ENCODE measurements at regions not wholly inside any gene's neighbourhood (a gene's known extent, or its start where the extent isn't known, plus 50 kb on each side); places are given as distances from the start of the nearest gene placed in this dataset.
"Not testable (repeated sequence)": the region's sequence is repeated elsewhere in the genome, so short reads cannot be mapped to it uniquely, and the experiment has no call there.

DNA sequence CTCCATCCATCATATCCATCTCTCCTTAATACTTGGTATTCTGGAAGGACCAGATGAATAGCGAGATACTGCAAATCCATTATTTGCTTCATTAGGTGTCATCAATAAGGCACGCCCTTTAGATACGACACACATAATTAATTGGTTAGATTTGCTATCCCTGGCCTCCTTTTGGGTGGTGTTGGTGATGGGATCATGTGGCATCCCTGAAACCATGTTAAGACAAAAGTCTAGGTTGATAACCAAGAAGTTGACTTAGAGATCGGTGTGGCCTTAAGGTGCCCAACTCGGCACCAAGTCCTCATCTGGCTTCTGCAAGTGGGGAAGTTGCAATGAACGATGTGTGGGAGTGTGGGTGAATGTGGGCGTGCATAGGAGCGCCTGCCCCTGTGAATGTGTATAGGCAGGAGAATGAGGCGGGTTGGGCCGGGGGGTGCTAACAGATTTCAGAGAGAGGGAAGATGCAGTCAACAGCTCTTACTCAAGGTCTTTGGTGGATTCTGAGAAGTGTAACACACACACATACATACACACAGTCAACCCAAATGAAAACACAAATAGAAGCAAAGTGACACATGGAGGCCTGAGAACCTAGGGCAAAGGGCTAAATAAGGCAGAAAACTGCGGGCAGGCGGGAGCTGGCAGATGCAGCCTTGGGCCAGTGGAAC, 415.7 kb upstream of the ESRRG start:
- DNase-seq (ENCODE audit: low read depth, low spot score) = no peak

DNA sequence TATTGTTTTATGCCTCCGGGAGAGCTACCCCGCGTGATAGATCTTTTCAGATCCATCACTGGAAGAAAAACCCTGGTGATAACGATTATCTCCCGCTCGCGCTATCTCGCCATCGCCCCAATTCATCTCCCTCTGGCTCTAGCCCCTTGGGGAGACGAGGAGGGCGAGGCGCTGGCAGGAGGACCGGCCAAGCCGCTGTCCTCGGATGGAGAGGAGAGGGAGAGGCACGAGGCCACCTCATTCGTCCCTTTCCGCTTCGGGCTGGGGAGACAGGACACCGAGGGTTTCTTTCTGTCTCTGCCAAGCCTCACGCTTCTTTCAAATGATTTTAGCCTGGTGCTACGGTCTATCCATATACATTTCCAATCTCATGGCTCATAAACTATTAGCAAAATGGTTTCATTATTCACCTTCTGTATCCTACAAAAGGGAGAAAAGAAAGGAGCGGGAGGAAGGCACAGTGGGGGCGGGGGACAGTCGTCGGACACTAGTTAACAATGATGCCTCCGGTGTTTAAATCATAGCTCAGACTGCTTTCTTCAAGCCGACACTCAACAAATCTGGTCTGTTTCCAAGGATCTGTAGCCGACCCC, 415.0 kb upstream of the ESRRG start:
- no peak for DNase-seq (ENCODE audit: low read depth, low spot score)

DNA sequence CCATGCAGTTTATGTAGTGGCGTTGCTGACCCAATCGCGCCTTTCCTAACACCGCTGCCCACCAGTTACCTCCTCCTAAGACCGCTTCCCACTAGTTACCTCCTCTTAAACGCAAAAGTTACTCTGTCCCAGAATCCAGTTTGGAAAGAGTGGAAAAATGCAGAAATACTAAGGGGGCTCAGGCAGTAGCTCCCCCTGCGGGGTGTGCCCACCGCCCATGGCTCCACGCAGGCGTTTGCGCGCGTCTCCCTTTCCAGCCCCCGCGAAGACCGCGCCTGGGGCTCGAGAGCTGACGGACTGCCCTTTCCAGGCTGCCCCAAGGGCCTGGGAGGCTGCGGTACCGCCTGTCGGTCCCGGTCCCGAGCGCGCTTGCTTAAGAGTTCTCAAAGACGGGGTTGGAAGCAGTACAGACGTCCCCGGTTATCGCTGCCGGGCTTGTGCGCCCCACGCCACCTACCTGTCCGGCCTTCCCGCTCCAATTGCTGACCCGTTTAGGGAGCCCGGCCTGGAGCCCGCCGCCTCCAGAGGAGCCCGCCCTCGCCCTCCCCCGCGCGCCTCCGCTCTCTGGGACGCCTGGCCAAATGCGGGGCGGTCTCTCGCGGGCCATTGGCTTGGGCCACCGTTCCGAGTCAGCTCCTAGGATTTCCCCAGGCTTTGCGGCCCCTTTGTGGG, 414.1 kb upstream of the ESRRG start:
- no peak for DNase-seq (ENCODE audit: low read depth, low spot score)

DNA sequence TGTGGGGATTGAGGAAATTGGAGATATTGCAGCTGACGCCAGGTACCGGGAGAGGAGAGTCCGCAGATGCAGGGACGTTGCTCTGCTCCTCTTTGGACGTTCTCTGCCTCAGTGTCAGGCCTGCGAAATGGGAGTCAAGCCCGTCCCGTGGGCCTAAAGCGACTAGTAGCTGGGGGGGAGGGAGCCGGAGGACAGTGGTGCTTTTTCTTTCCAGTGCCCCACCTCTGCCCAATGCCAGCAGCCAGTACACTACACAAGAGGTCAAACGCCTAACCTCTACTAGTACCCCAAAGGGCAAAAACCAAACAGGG, 413.6 kb upstream of the ESRRG start:
- no peak for DNase-seq (ENCODE audit: low read depth, low spot score)

DNA sequence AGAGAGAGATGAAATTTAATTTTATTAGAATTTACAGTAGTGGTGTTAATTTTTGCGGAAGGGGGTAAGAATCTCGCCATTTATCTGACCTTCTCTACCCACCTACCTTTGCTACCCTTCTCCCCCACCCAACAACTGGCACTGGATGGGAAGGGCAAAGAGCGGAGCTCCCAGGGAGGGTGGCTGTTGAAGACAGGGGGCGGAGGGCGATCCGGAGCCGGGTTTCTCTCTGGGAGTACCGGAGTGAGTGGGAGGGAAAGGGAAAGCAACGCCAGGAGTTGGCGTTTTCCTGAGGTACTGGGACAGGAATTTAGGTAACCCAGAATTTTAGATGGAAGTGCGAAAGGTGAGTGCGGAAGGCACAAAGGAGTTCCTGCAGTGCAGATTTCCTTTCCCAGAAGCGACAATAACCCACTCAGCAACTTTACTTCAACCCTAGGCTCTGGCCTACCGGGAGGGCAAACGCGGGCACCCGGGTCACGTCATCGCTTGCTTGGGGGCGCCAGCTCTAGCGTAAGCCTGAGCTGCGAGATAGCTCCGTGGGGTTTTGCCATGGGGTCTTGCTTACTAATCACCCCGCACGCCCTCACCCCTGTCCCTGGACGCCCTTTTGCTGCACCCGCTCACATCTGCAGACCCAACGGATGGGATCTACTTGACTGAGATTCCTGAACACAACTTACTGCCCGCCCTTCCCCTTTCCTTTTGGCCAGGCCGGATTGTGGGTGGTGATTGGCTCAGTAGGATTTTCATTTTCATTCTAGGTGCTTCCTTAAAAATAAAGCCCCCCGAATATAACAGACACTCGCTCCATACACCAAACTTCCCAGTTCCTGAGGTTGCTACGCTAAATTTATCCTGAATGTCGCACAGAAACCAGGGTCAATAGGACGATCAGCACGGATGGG, 413.0 kb upstream of the ESRRG start:
- no peak for DNase-seq (ENCODE audit: low read depth, low spot score)

DNA sequence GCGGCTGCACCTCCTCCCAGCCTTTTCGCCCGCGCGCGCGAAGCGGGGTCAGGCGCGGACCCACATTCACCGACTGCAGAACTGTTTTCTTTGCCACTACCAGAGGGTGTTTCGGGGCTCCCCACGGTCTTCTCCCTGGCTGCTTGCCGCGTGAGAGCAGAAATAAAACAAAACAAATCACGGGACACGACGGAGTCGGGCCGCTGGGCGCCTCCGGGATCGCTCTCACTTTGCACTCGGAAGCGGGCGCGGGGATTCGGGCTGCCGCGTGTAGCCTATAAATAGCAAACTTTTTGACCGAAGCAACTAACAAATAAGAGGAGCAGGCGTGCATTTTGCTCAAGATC, 412.3 kb upstream of the ESRRG start:
- no peak for DNase-seq (ENCODE audit: low read depth, low spot score)

DNA sequence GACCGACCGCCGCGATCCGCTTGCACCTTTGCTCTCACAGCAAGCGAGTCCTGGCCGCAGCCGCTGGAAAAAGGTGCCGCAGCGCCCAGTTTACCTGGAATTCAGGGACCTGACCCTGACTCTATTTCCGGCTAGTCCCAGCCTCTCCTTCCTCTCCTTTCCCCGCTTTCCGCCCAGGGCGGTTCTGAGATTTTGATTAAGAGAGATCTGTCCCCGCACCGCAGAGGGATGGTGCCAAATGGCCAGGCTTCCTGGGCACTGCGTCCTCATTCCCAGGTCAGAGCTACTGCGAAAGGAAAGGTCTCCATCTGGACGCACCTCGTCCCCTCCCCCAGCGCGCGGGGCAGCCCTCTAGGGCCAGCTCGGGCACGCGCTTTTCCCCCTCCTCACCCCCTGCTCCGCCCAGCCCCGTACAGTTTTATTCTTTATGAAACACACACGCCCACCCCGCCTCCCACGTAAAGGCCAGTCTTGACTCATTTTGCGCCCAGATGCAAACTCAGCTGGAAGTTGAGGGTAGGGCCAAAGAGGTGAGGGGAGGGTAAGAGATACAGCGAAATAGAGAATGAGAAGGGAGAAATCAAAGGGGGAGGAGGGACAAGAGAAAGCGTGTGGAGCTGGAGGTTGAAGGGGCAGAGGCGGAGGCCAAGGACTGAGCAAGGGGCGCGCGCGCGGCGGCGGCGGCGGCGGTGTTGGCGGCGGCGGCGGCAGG, 411.8 kb upstream of the ESRRG start:
- DNase-seq (ENCODE audit: low read depth, low spot score) = no peak

DNA sequence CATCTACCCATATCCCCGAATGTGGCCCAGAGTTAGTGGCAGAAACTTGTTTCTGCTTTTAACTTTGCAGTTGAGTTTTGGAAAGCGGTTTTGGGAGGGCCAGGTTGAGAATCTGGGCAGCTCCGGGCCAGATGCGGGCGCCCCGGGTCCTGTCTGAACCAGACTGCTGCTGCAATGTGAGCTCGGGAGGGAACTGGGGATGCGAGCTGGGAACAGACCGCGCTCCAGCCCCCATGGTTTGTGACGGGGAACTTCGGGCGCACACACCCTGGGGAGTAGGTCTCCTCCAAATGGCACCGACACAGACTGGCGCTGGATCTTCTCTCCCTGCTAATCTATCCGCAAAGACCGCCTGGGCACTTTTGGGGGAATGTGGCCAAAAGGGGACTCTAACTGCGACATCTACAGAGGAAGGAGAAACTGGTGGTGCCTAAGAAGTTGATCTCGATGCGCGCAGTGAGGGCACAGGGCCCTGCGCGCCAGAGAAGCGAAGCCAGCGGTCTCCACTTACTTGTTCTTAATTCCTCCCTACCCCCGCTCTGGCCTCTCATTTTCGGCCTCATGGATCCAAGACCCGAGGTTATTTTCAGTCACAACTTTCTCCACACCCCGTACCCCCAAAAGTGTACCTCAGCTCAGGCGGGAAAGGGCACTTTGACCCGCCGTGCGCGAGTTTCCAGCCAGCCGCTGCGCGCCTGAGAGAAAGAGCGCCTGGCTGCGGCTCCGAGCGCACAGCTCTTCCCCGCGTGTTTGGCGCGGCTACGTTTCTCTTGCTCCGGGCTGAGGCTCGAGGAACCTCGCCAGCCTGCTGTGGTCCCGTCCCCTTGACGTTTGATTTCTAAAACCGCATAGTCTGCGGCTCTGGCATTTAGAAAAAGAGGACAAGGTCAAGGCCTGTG, 411.0 kb upstream of the ESRRG start:
- DNase-seq (ENCODE audit: low read depth, low spot score) = no peak

DNA sequence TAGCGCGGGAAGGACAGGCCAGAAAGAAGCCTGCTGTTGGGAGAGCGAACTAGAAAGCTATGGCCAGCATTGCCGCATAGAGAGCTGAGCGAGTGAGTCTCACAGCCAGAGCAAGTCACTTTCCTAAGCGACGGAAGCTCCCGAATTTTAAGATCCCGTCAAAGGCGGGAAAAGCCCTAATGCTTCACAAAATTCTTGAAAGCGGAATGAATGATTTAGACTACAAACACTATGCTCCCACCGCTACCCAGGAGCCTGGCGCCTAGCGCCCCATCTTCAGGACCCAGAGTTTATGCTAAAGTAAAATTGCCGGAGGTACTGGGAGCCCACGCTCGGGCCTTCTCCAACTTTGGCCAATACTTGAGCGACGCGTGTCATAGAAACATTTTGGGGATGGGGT, 409.9 kb upstream of the ESRRG start:
- no peak for DNase-seq (ENCODE audit: low read depth, low spot score)

DNA sequence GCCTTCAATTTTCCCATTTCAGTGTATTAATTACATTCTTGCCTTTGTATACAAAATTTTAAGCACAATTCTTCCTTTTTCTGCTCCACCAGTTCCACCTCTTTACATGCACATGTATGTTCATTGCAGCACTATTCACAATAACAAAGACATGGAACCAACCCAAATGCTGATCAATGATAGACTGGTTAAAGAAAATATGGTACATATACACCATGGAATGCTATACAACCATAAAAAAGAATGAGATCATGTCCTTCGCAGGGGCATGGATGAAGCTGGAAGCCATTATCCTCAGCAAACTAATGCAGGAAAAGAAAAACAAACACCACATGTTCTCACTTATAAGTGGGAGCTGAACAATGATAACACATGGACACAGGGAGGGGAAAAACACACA, 400.1 kb upstream of the ESRRG start:
- not testable (repeated sequence) for DNase-seq (ENCODE audit: low read depth, low spot score)

DNA sequence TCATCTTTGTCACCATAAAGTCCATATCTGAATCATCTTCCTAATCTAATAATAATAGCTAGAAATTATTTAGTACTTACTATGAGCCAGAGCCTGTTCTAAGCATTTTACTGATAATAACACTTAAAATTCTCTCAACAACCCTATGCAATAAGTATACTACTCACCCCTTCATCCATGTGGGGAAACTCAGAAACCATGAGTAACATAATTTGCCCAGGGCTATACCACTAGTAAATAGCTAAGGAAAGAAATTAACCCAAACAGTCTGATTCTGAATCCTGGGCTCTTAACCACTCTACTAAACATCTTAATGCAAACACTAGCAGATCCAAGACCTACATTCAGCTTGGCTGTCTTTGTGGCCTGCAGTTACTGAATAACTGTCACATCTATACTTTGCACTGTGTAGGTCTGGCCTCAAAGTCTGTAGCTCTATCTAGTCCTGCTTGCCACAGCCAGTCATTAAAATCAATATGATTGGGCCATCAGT, 394.8 kb upstream of the ESRRG start:
- no peak for DNase-seq (ENCODE audit: low read depth, low spot score)

DNA sequence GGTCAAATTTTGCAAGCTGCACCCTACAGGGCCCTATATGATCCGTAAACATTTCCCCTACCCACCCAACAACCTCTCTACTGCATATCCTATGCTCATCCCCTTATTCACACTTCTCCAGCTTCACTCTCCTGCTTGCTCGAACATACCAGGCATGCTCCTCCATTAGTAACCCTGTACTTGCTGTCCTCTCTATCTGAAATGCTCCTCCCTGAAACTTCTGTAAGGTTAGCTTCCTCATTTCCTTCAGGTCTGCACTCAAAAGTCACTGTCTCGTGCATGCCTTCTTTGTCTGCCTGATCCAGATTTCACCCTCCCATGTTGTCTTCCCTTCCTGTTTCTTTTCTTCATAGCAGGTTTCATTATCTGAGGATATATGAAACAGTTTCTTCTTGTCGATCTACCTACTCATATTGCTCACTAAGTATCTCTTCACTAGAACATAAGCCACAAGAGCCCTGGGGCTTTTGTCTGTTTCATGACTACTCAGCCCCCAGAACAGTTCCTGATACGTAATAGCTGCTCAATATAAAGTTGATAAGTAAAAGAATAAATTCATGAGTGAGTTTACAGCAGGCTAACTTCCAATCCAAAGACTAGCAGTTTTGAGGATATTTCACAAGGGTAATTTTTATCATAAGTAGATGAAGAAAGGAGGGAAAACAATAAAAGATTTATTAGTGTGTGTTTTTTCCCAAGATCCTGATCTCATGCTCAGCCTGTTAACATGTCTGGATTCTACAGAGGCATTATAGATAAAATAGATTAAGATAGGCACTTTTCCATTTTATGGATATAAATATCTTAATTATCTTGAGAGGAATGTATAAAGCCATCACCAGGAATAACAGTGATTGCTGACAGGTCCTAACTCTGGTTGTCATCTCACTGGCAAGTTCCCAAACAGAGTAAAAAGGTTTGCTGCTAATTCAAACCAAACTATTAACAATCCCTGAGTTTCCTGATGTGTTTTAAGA, 392.5 kb upstream of the ESRRG start:
- no peak for DNase-seq (ENCODE audit: low read depth, low spot score)

DNA sequence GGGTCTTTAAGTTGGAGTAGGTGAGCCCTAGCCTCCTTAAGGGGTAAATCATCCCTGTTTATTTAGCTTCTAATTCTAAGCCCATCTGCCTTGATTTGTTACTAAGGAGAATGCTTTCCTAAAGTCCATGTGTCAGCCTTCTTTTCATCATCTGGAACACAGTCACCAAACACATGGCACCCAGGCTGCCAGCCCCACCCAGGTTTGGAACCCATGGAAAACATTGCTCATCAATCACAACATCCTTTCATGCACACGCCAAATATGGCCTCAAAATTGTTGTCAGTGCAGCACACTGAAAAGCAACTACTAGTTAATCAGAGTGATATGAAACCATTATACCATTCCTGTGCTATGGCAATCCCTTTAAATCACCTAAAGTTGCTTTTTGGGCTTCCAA, 386.7 kb upstream of the ESRRG start:
- DNase-seq (ENCODE audit: low read depth, low spot score) = no peak

DNA sequence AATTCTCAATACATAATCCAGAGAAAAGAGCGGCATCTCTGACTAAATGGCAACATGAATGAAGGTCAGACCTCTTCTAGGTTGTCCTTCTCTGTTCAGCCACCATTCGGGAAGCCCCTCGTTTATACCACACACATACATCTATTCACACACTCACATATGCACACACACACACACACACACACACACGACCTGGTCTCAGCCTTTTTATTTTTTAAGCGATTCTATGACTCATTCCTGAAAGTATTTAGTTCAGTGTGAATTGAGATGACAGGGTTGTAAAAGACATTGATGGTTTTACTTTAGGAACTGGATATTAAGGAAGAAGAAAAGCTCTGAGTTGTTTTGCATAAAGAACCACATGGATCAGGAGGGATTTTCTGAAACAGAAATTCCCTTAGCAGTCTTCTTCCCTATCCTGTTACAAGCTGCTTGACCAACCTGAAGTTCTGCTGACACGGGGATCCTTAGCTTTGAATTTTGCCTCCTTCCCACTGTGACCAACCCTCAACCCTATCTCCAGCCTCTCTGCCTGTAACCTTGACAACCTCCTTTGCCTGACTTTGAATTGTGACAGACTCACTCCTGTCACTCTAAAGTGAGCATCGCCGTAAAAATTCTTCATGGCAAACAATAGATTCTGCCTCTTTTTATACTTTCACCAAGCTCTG, 383.1 kb upstream of the ESRRG start:
- no peak for DNase-seq (ENCODE audit: low read depth, low spot score)

DNA sequence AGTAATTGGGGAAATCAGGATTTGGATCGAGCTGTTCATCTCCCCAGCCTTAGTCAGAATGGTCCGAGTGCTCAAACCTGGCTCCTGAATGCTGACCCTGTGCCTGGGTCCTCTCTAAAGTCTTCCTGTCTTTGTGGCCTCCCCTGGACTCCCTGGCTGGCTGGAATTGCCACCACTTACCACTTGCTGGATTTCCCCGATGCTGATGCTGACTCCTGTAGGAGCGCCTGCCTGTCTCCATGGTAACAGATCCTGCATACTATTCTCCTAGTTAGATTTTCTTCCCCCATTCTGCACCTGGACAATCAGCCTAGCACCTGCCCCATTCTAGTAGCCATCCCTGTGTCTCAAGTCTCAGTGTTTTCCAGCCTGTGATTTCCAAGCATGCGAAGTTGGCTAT, 382.2 kb upstream of the ESRRG start:
- no peak for DNase-seq (ENCODE audit: low read depth, low spot score)

DNA sequence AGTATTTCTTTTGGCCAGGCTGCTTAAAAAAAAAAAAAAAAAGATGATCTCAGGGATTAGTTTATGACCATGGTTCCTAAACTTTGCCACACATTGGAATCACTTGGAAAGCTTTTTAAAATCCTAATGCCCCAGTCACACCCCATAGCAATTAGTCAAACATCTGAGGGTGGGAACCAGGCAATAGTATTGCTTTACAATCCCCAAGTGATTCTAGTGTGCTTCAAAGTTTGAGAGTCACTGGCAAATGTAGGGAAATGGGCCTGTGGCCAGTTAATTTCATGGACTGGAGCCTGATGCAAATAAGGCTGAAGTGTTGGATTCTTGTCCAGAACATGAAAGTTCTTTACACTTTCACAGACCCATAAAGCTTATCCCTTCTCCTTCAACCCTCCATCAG, 374.6 kb upstream of the ESRRG start:
- no peak for DNase-seq (ENCODE audit: low read depth, low spot score)

DNA sequence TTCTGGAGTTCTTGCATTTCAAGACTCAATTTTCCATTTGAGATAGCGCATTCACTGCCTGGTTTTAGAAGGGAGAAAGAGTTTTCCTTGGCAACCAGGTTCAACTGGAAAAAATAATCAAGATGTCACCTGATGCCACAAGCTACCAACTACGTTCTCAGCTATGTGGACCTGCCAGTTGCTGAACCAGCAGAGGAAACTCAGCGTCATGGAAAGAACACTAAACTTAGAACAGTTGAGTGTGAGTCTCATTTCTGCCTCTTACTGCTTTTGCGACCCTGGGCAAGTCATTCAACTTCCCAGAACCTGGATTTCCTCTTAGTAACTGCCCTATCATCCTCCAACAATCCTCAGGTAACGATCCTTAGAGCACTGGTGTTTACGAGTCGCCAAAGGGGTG, 373.0 kb upstream of the ESRRG start:
- DNase-seq (ENCODE audit: low read depth, low spot score) = no peak

DNA sequence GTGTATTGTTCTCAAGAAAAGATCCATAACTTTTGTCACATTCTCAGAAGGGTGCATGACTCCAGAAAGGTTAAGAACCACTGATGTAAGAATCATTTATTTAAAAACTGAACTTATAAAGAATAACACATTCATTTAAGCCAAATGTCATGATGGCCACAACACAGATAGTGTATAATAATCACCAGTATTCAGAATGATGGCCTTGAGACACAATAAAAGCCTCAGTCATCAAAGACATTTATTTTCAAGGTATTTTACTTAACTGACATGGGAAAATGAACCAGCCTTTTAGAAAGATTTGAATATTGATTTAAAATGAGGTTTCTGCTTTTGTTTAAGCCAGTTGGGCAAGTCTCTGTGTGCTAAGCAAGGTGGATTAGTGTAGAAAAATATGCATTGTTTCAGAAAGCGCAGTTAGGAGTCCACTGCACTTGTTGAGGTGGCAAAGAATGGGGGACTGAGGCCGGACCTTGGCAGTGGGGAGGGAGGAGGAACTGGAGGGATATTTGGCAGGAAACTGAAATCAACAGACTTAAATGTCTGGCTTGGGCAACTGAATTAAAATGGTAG, 371.9 kb upstream of the ESRRG start:
- DNase-seq (ENCODE audit: low read depth, low spot score) = no peak

DNA sequence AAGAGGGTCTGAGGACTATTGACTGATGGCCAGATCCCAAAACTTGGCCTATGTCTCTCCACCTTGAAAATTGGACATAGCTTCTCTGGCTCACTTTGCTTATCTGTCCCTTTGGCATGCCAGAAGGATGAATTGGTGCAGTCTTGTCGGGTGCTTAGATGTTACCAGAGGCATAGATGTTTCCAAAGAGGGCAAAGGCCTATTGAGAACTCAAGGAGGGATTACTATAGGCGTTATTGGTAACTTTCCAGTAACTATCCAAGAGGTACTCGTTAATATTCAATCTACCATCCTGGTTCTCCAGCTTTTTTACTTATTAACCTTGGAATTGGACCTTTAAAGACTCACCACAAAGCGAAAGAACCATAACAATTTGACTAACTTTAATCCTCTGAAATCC, 368.3 kb upstream of the ESRRG start:
- no peak for DNase-seq (ENCODE audit: low read depth, low spot score)

All from smooth muscle cell of the brain vasculature (primary cell).